Iris pigment epithelial cell (primary cell): ENCODE measurements at regions not wholly inside any gene's neighbourhood (a gene's known extent, or its start where the extent isn't known, plus 50 kb on each side); places are given as distances from the start of the nearest gene placed in this dataset.
"Not testable (repeated sequence)": the region's sequence is repeated elsewhere in the genome, so short reads cannot be mapped to it uniquely, and the experiment has no call there.

Source experiments
- DNase-seq: peaks from one replicate; pipeline ENCODE4 v3.0.0-alpha.2; 2011; ENCODE audit warnings: low read depth

DNA sequence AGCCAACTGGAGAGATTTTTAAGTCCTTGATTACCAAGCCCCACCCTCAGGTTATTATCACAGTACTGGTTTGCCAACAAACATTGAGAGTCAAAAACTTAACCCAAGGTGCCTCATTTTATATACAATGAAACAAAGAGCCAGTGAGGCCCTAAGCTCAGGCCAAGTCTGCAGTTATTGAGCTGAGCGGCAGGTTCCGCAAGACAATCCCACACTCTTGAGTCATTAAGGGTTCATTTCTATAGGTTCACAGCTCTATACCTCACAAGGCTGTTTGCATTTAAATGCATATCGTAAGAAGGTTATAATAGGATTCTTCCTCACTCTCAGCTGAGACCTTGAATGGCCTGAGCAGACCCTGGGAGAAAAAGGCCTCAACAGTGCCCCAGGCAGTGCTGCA, 268.4 kb upstream of the RGPD4 start:
- DNase-seq, result no peak

DNA sequence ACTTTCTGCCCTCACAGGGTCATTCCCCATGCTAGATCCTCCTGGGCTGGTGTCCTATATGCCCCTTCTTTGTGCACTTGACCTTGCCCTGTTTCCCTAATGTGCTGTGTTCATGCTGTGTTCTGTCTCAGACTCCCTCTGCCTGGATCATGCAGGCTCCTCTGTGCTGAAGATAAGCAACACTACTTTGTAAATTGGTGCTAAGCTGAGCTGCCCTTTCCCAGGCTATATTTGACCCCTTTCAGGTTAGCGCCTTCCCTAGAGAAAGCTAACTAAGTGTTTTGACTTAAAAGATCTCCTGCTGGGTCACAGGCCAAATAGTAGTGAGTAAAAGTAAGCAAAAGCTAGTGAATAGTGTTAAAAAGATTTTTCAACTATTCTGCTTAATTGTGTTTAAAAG, 257.2 kb upstream of the RGPD4 start:
- no peak for DNase-seq

DNA sequence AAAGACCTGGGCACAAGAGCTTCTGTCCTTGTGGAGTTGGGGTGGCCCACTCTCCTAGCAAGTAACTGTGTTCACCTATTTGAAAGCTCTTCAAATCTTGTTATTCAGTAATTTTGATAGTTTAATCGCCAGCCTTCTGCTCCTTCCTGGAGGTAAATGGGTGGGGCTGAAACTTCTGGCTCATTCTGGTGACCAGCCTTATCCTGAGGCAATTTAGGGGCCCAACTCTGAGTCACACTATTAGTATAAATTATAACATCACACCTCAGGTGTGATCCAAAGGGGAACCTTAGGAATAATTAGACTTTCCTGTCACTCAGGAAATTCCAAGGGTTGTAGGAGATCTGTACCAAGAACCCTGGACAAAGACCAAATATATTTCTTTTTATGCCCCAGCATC, 255.8 kb upstream of the RGPD4 start:
- no peak for DNase-seq

DNA sequence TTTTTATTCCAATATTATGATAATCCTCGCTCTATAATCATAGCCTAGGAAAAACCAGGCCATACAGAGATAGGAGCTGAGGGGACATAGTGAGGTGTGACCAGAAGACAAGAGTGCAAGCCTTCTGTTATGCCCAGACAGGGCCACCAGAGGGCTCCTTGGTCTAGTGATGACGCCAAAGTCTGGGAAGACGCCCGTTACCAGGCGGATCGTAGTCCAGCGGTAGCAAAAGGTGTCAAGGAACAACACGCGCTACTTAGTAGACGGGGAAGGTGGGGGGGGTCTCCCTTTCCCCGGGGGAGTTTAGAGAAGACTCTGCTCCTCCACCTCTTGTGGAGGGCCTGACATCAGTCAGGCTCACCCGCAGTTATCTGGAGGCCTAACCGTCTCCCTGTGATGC, 253.8 kb upstream of the RGPD4 start:
- not testable (repeated sequence) for DNase-seq

DNA sequence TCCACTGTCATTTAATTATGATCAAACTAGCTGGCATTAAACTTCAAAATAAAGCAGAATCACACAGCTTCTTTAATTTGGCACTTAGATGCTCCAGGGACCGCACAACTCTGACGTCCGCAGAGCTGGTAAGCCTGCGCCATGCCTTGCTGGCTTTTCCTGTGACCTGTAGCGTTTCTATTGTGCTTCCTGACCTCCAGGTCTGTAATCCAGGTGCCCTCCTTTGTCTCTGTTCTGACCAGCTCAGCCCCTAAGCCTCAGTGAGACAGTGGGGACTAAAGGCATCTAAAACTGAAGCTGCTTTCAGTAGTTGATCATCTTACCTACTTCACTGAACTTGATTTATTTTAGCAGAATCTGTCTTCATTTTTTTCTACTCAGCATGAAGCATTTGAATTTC, 249.7 kb upstream of the RGPD4 start:
- DNase-seq, result no peak

DNA sequence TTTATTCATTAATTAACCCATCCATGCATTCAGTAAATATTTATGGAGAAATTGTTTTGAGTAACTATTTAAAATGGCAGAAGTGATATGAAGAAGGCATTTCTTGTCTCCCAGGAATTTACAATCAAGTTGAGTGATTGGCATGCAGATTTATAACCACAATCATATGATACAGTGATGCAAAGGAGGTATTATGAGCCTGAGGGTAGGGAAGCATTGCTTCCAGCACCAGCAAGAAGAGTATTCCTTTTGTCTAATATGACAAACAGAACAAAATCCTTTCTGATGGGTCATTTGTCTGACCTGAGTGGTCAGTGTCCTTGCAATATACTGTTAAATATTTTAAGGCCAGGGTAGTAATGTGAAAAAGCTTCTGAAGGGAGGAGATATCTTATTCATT, 244.2 kb upstream of the RGPD4 start:
- DNase-seq, result no peak

DNA sequence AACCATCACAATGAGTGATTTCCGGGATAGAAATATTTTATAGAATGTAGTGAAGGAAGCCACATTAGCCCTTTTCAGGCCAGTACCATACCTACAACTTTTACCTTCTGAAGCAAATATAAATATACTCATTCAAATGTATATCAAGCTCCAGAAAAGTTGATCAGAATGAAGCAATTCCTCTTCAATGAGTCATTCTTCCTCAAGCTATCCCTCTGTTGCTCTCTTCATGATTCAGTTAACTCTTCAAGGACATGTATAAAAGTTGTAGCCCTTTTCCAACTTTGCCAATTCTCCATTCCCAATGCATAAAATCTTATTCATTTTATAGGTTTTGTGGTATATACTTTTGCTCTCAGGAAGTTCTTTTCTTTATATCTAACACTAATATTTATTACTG, 242.1 kb upstream of the RGPD4 start:
- peak; percentile 78 for DNase-seq

DNA sequence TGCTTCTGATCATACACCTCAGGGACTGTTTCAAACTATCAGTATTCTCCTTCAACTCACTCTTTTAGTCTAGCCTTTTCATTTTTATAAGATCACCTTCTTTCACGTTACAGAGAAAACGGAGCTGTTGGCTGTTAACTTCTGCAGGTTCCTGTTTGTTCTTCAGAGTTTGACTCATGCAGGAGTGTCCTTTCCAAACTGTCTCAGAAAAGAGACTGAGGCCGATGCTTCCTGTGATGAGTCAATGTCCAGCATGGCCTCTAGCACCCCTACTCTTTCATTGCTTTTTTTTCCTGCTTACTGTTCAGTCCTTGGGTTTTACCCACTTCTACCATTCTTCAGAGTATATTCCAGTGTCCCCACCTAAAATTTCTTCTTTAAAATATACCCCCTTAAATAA, 240.8 kb upstream of the RGPD4 start:
- peak; percentile 84 for DNase-seq

DNA sequence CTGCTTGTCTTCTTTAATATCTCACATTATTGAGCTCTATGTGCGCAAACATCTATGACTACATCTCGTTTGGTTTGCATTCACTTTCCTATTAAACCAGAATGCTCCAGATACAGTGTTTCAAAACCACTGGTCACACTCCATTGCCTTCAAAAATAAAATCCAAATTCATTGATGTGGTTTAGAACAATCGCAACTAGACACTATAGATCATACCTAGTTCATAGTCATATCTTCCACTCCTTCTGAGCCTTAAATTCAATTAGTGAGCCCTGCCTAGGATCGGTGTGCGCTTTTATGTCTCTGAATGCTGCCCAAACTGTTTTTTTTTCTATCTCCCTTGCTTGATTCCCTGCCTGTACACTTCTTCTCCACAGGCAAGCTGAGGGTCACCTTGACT, 238.5 kb upstream of the RGPD4 start:
- DNase-seq, result no peak

DNA sequence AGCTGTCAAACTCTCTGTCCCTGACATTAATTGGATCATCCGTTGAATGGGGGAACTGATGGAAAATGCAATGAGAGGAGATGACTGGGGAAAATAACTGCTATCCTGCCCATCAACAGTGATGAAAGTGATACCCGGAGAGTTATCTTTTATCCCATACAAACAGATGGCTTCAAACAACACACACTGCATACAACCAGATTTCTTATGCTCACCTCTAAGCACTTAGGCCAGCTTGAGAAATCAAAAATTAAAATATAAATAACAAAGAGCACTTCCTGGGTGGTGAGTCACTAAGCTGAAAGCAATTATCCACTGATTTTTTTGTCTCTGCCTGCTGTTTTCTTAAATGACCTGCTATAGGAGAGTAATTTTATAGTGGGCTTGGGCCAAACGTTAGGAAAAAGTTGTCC, 237.6 kb upstream of the RGPD4 start:
- DNase-seq, result peak; percentile 53

DNA sequence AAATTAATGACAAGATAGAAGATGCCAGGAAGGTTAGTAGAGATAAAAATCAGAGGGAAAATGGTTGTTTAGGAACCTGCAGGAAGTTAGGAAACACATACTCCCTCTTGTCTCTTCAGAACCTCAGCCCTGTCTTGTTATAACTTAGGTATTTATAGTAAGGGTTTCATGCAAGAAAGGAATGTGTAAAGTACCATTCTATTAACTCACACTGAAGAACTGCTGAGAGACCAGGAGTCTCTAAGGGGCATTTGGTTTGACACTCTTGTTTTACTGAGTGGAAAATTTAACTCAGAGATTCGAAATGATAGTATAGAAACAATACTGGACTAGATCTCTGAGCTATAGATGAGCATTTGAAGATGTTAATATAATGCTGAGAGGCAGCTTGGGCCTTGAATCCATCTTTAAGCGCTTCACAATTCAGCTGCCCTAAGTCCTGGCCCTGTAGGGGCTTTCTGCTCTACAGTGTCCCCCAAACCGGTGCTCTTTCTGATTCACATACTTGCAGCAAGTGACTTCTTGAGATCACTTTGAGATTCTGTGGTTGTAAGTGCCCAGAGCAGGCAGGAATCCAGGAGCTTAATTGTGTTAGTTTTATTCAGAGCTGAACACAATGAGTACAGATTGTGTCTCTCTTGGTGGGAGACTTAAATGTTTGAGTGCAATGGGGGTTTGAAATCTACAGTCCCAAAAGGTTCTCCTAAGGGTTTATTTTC, 235.0 kb upstream of the RGPD4 start:
- peak; percentile 62 for DNase-seq

DNA sequence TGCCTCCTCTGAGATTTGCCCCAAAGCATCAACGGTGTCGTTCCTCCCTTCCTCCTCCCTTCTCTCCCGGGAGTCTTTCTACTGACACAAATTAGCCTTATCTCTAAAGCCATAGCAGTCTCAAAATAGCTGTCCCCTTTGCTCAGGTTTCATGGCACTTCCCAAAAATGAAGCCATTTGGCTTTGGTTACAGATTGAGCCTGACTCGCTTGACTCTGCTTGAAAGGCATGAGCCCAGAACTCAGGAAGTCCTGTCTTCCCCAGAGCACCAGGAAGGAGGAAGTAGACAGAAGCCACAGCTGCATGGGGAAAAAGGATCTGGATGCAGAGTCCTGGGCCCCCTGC, 234.4 kb upstream of the RGPD4 start:
- DNase-seq, result no peak

DNA sequence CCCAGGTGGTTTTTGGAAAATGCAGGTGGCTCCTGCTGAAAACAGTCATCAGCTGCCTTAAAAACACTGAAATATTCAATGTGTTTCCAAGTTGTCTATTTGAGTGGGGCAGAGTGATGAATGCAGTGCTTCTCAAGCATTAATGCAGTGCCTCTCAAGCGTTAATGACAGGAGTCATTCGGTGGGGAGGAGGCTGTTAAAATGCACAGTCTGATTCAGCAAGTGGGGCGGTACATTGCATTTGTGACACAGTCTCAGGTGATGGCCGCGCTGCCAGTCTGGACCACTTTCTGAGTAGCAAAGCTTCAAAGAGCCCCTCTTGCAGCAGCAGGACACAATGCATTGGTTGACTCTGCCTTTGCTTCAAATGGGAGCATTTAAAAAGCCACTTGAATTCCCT, 231.4 kb upstream of the RGPD4 start:
- DNase-seq, result no peak

DNA sequence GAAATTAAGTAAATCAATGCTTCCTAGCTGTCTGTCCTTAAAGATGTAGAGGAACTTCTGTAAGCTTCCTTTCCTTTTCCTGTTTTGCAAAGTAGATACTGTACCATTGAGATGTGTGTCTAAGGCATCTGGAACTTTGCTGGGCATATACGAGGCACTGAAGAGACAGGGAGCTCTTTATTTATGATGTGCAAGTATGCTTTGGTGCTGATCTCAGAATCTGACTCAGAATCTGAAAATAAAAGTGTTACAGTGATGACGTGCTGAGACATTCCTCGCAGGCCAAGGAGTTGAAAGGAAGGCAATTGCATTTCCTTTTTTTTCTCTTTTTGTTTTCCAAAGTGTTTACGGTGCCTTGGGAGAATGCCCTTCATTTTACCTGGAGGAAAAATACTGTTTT, 230.9 kb upstream of the RGPD4 start:
- peak; percentile 80 for DNase-seq

DNA sequence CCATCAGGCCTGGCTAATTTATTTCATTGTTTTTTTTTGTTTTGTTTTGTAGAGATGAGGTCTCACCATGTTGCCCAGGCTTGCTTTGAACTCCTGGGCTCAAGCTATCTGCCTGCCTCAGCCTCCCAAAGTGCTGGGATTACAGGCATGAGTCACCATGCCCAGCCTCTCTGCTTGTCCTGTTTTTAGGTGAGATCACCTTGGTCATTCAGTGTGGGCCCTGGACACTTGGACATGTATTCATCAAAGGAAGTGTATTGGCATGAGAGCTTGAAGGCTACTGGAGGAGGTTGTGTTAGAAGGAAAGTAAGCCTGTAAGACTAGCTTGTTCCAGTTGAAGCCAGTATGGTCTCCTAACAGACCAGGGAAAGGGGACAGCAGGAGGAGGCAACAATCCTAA, 229.2 kb upstream of the RGPD4 start:
- DNase-seq, result no peak

DNA sequence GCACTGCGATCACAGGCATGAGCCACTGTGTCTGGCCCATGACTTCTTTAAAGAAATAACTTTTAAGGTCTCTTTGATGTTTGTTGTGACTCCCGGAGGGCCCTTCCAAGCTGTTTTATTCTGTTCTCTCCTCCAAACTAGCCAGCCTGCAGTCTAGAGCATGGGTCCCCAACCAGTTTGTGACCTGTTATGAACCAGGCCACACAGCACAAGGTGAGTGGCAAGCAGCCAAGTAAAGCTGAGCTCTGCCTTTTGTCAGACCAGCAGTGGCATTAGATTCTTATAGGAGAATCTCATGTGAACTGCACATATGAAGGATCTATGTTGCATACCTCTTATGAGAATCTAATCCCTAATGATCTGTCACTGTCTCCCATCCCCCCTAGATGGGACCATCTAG, 223.9 kb upstream of the RGPD4 start:
- no peak for DNase-seq

DNA sequence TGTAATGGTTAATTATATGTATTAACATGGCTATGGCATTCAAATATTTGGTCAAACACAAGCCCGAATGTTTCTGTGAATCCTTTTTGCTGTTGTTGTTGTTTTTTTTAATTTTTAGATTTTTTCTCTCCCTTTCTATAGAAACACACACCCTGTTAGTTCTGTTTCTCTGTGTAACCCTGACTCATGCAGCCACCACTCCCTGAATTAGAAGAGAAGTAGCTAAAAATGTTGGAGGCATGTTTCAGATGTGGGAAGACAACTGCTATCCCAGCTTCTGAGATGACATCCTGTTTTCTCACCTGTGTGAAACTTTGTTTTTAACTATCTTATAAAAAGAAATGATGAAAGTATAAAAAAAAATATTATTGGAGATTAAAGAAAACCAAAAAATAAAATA, 219.6 kb upstream of the RGPD4 start:
- DNase-seq, result no peak

DNA sequence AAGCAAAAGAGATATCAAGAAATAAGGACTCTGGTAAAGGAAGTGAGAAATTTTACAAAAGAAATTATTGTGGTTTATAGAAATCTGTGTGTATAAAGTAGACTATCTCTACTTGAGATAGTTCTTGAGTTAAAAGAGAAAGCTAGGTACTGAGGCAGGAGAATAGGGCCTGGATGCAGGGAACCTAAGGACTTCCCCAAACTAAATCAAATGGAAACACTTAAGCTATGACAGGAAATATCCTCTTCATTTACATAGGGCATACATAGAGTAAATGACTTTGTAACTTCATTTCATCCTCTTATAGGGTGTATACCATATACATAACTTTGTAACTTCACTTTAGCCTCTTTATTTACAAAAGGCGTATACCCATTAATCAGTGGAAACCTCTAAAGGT, 219.2 kb upstream of the RGPD4 start:
- DNase-seq, result no peak

DNA sequence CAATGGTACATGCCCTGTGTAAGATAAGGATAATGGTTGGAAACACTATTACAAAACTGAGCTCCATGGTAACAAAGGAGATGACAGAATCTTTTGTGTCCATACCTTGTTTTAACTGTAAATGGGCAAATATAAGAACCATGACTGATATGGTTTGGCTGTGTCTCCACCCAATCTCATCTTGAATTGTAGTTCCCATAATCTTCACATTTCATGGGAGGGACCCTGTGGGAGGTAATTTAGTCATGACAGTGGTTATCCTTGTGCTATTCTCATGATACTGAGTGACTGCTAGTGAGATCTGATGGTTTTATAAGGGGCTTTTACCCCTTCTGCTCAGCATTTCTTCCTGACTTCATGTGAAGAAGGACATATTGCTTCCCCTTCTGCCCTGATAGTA, 211.7 kb upstream of the RGPD4 start:
- no peak for DNase-seq

DNA sequence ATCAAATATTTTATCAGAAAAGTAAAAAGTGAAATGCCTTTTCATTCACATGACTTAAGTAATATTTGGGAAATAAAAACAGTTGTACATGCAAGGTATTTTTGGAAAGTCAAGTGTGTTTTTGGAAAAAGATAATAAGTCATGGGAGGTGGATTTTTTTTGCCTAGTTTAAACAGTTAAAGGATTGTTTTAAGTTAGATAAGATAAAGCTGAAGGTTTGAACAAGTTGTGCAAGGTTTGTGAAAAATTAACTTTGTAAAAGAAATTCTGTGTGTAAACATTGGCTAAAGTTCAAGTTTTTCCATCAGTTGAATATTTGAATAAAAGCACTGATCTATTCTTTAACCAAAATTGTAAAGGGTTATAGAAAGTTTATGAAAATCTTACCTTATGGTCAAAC, 207.9 kb upstream of the RGPD4 start:
- no peak for DNase-seq

DNA sequence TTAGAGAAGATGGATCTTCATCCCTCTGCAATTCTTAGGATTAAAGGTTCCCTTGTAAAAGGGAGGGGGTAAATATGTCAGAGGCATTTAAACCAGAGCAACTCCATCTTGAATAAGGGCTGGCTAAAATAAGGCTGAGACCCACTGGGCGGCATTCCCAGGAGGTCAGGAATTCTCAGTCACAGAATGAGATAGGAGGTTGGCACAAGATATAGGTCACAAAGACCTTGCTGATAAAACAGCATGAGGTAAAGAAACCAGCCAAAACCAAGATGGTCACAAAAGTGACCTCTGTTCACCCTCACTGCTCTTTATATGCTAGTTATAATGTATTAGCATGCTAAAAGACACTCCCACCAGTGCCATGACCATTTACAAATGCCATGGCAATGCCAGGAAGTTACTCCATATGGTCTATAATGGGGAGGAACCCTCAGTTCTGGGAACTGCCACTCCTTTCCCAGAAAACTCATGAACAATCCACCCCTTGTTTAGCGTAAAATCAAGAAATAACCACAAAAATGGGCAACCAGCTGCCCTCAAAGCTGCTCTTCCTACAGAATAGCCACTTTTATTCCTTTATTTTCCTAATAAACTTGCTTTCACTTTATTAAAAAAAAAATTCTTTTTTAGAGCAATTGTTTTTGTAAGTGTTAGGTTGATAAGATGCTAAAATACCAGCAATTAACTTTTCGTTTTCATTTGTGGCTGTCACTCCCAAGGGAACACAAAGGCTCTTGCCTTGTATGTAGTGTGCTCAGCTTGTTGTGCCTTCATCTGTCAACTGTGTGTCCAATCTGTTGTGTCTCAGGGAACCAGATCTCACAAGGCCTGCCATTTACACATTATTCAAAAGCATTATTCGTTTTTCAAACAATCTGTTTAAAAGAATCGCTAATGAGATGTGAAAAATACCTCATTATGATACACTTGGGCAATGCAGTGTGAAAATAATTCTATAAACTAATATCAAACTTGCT, 205.2 kb upstream of the RGPD4 start:
- no peak for DNase-seq

DNA sequence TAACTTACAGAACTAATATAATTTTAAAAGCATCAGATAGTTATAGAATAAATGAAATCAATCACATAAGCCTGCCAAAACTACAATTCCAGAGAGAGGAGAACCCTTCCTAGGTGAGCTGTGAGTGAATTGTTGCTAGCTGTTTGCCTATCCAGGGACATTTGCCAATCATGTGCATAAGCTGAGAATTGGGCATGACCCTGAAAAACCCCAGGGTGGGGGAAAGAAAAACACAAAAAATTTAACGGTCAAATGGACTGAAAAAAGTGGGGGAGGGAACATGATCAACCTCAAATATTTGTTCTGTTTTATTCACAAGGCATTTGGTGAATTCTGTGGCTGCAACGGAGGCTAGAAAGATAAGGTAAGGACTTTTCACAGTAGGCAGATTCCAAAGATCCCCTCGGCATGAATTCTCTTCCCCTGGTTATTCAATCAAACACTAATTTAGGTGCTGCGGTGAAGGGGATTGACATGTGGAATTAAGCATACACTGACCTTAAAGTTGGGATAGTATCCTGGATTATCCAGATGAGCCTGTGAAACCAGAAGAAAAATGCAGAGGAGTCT, 203.9 kb upstream of the RGPD4 start:
- no peak for DNase-seq

DNA sequence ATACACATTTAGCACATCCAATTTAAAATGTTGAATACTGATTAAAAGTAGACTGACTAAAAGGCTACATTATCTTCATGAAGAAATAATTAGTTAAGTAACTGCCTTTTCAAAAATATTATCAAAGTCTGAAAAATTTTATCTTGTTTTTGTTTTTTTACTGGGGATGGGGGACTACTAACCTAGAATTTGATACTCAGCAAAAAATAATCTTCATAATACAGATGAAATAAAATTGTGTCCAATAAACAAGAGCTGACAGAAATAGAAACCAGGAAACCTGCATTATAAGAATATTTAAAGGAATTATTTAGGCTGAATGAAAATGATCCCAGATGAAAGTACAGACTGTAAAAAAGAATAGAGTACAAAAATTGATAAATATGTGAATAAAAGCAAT, 200.7 kb upstream of the RGPD4 start:
- no peak for DNase-seq
